HEK293T (cell line): ENCODE measurements at regions not wholly inside any gene's neighbourhood (a gene's known extent, or its start where the extent isn't known, plus 50 kb on each side); places are given as distances from the start of the nearest gene placed in this dataset.
"Not testable (repeated sequence)": the region's sequence is repeated elsewhere in the genome, so short reads cannot be mapped to it uniquely, and the experiment has no call there.

Experiments used
- CTCF ChIA-PET: fragments of 350-600 bp; formaldehyde crosslinking; extraction: SDS; loops from one replicate; lab custom pipeline; 2021; ENCODE audit warnings: antibody characterized with exemption, inconsistent platforms; lab: Yijun Ruan, JAX
- POLR2A ChIA-PET: fragments of 350-600 bp; formaldehyde crosslinking; extraction: SDS; loops from one replicate; lab custom pipeline; 2020; ENCODE audit warnings: antibody characterized with exemption, inconsistent platforms; lab: Yijun Ruan, JAX
- DNase-seq: peaks from one replicate; pipeline ENCODE4 v3.0.0; 2012; ENCODE audit warnings: mixed read lengths; ENCODE audit errors: extremely low spot score
- ARNT ChIP-seq: fragments of 450-650 bp; IDR thresholded peaks from 2 replicates; pipeline ENCODE4 v1.6.1; 2017; ENCODE audit warnings: mild to moderate bottlenecking
- BHLHE40 ChIP-seq: fragments of 450-650 bp; IDR thresholded peaks from 2 replicates; pipeline ENCODE4 v1.6.1; 2016; ENCODE audit warnings: mild to moderate bottlenecking, moderate library complexity, borderline replicate concordance
- CTBP1 ChIP-seq: fragments of 450-650 bp; IDR thresholded peaks from 2 replicates; pipeline ENCODE4 v1.6.1; 2016; ENCODE audit warnings: borderline replicate concordance
- ELF4 ChIP-seq: fragments of 450-650 bp; IDR thresholded peaks from 2 replicates; pipeline ENCODE4 v1.6.1; 2017; ENCODE audit warnings: antibody characterized with exemption
- FOXA1 ChIP-seq: fragments of 450-650 bp; IDR thresholded peaks from 2 replicates; pipeline ENCODE4 v1.6.1; 2016; ENCODE audit warnings: mild to moderate bottlenecking
- FOXK2 ChIP-seq: fragments of 450-650 bp; IDR thresholded peaks from 2 replicates; pipeline ENCODE4 v1.6.1; 2016; ENCODE audit warnings: mild to moderate bottlenecking
- FOXM1 ChIP-seq: fragments of 450-650 bp; IDR thresholded peaks from 2 replicates; pipeline ENCODE4 v1.6.1; 2017; ENCODE audit warnings: mild to moderate bottlenecking, borderline replicate concordance
- HDGF ChIP-seq: fragments of 450-650 bp; IDR thresholded peaks from 2 replicates; pipeline ENCODE4 v1.6.1; 2017; ENCODE audit warnings: antibody characterized with exemption, borderline replicate concordance
- L3MBTL2 ChIP-seq: fragments of 450-650 bp; conservative IDR thresholded peaks from 2 replicates; pipeline ENCODE4 v1.6.1; 2016; ENCODE audit warnings: mild to moderate bottlenecking
- LEF1 ChIP-seq: fragments of 450-650 bp; IDR thresholded peaks from 2 replicates; pipeline ENCODE4 v1.6.1; 2017; ENCODE audit warnings: mild to moderate bottlenecking, borderline replicate concordance
- NFRKB ChIP-seq: fragments of 450-650 bp; IDR thresholded peaks from 2 replicates; pipeline ENCODE4 v1.6.1; 2016; ENCODE audit warnings: mild to moderate bottlenecking, moderate library complexity
- SP1 ChIP-seq: fragments of 450-650 bp; IDR thresholded peaks from 2 replicates; pipeline ENCODE4 v1.6.1; 2017
- SUZ12 ChIP-seq: fragments of 450-650 bp; IDR thresholded peaks from 2 replicates; pipeline ENCODE4 v1.6.1; 2016; ENCODE audit warnings: mild to moderate bottlenecking
- TARDBP ChIP-seq: fragments of 450-650 bp; IDR thresholded peaks from 2 replicates; pipeline ENCODE4 v1.6.1; 2016
- ZNF384 ChIP-seq: fragments of 450-650 bp; IDR thresholded peaks from 2 replicates; pipeline ENCODE4 v1.6.1; 2016
- TF ChIP-seq, protein P1 (sequence below): fragments of 450-650 bp; IDR thresholded peaks from 2 replicates; pipeline ENCODE4 v1.6.1; 2016

DNA sequence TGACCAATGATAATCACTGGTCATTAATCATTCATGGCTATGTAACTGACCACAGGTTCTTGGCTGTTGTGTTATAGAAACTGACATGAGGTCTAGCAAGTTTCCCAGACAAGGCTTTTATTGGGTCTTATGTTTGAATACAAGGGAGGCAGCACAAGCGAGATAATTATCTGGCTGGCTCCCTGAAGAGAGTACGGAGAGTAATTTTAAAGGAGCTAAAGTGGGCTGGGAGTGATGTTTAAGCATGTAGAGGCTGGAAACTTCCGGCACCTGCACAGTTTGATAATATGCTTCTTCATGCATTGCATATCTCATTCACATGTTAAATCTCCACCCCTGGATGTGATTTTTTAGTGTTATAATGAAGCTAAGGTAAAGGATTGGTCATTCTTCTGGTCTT, 116.2 kb upstream of the KCNK1 start:
- CTCF ChIA-PET, result interaction anchor here (0.7 kb wide), 1 partner anchor 15 kb away, joined by 3 read pairs; no protein-coding TSS in a partner anchor
- POLR2A ChIA-PET, result no interaction called here

DNA sequence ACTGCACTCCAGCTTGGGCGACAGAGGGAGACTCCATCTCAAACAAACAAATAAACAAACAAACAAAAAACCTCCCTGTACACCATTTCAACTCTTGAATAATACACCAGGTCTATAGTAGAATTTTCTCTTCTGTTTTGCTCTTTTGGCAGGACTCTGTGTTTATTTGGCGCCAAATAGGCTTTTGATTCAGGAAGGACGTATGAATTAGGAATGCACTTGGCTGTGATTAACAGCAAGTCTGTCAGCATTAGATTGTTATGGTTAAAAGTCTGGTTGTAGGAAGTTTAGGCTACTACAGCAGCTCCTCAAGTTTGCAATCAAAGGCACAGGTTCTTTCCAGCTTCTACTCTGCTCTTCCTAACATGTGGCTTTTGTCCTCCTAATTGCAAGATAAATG, 113.8 kb upstream of the KCNK1 start:
- no peak for TF ChIP-seq CTBP1
- TF ChIP-seq, protein P1, sequence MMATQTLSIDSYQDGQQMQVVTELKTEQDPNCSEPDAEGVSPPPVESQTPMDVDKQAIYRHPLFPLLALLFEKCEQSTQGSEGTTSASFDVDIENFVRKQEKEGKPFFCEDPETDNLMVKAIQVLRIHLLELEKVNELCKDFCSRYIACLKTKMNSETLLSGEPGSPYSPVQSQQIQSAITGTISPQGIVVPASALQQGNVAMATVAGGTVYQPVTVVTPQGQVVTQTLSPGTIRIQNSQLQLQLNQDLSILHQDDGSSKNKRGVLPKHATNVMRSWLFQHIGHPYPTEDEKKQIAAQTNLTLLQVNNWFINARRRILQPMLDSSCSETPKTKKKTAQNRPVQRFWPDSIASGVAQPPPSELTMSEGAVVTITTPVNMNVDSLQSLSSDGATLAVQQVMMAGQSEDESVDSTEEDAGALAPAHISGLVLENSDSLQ, result no peak
- TF ChIP-seq FOXM1, result no peak
- TF ChIP-seq L3MBTL2, result no peak
- TF ChIP-seq ARNT, result no peak
- TF ChIP-seq FOXK2, result no peak
- TF ChIP-seq BHLHE40, result no peak
- no peak for TF ChIP-seq TARDBP
- no peak for TF ChIP-seq LEF1
- TF ChIP-seq ELF4, result no peak
- TF ChIP-seq SP1, result no peak
- TF ChIP-seq NFRKB, result no peak
- TF ChIP-seq SUZ12, result no peak
- no peak for TF ChIP-seq ZNF384
- TF ChIP-seq HDGF, result no peak
- no peak for TF ChIP-seq FOXA1
- POLR2A ChIA-PET, result no interaction called here
- CTCF ChIA-PET, result no interaction called here
- no peak for DNase-seq

More for the DNA sequence above, 116.2 kb upstream of the KCNK1 start:
- TF ChIP-seq BHLHE40, result no peak
- TF ChIP-seq, protein P1, result no peak
- TF ChIP-seq LEF1, result no peak
- TF ChIP-seq CTBP1, result no peak
- TF ChIP-seq FOXA1, result no peak
- no peak for TF ChIP-seq ZNF384
- no peak for TF ChIP-seq ARNT
- no peak for TF ChIP-seq FOXK2
- TF ChIP-seq TARDBP, result no peak
- no peak for TF ChIP-seq L3MBTL2
- TF ChIP-seq FOXM1, result no peak
- no peak for TF ChIP-seq NFRKB
- TF ChIP-seq SP1, result no peak
- TF ChIP-seq ELF4, result no peak
- TF ChIP-seq HDGF, result no peak
- TF ChIP-seq SUZ12, result no peak
- DNase-seq, result no peak

DNA sequence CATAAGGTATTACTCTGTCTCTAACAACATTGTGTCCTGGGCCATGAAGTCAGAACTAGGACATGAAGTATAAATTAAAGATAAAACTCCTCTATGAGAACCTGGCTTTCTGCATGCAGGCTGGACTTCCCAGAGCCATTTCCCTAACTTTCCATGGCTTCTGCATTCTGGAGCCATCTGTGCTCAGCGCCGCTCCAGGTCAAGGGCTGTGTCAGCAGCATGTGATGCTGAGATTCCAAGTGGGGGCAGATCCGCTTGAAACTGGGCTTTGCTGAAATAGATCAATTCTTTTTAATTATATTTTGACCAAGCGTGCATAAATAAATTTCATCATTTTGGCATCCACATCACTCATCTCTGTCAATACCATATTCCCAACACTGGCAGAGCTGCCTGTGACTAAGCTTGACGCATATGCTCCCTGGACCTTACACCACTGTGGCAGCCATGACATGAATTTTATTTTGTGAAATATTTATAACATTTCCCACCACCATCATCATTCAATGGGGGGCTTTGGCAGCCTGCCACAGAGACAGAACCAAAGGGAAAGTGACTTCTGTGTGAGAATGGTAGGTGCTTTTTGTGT, 110.4 kb upstream of the KCNK1 start:
- TF ChIP-seq, protein P1, result no peak
- TF ChIP-seq CTBP1 (no peak), NFRKB (no peak), HDGF (no peak), BHLHE40 (no peak), SP1 (no peak), ZNF384 (no peak), FOXM1 (no peak), TARDBP (no peak)
- no peak for DNase-seq
- POLR2A ChIA-PET, result no interaction called here
- CTCF ChIA-PET, result no interaction called here

DNA sequence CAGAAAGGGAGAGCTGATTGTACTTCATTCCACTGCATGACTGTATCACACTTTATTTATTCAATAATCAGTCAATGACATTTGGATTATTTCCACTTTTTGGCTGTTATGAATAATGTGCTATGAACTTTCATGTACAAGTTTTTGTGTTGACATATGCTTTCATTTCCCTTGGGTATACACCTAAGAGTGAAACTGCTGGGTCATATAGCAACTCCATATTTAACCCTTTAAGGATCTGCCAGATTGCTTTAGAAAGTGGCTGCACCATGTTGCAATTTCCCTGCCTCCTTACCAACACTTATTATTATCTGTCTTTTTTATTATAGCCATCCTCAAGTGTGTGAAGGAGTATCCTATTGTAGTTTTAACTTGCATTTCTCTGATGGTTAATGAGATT, 108.8 kb upstream of the KCNK1 start:
- POLR2A ChIA-PET, result no interaction called here
- DNase-seq, result no peak
- TF ChIP-seq HDGF (no peak), CTBP1 (no peak), FOXM1 (no peak), ZNF384 (no peak), NFRKB (no peak), SP1 (no peak), ELF4 (no peak), BHLHE40 (no peak), SUZ12 (no peak), L3MBTL2 (no peak), TARDBP (no peak), ARNT (no peak), FOXK2 (no peak)
- CTCF ChIA-PET, result no interaction called here

DNA sequence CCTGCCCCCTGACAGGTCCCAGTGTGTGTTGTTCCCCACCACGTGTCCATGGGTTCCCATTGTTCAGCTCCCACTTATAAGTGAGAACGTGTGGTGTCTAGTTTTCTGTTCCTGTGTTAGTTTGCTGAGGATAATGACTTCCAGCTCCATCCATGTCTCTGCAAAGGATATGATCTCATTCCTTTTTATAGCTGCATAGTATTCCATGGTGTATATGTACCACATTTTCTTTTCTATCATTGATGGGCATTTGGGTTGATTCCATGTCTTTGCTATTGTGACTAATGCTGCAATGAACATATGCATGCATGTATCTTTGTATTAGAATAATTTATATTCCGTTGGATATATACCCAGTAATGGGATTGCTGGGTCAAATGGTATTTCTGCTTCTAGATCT, 108.0 kb upstream of the KCNK1 start:
- POLR2A ChIA-PET, result interaction anchor here (0.6 kb wide), 1 partner anchor 429 kb away, joined by 3 read pairs; no protein-coding TSS in a partner anchor
- CTCF ChIA-PET, DNase-seq: not testable (repeated sequence)

DNA sequence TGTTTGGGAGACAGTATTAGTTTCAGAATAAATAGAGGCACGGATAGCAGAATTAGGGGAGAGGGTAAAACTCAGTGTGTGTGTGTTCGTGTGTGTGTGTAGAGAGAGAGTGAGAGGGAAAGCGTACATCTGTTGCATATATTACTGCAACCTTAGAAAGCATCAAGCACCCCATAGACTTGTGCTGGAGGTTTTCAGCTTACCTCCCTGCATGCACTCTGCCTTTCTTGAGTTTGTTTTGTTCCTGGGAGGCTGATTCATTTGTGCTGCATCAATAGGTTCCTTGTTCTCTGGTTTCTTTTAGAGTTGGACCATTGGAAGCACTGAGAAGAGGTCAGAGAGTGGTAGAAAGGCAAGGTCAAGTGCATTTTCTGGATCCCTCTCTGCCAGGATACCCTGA, 104.4 kb upstream of the KCNK1 start:
- POLR2A ChIA-PET, result no interaction called here
- TF ChIP-seq FOXA1 (no peak), CTBP1 (no peak)
- TF ChIP-seq, protein P1, result no peak
- no peak for DNase-seq
- CTCF ChIA-PET, result interaction anchor here (0.8 kb wide), 1 partner anchor 8 kb away, joined by 3 read pairs; no protein-coding TSS in a partner anchor
